ENCODE measurements at regions not wholly inside any gene's neighbourhood (a gene's known extent, or its start where the extent isn't known, plus 50 kb on each side); places are given as distances from the start of the nearest gene placed in this dataset.

DNA sequence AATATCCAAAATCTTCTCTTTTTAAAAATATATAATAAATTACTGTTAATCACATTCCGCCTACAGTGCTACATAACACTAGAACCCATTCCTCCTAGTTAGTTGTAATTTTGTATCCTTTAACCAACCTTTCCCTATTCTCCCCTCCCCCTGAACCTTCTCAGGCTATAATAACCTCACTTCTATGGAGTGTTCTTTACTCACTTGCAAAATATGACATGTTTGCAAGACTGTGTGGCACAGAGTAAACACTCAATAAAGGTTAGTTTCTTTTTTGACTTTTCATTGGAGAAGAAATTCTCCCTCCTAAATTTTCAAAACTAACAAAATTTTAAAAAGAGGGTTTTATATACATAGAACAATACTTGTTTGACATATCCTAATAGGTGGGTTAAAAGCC, 147.0 kb downstream of the FOXA2 start:
- no peak for DNase-seq (ENCODE audit: low read depth)

DNA sequence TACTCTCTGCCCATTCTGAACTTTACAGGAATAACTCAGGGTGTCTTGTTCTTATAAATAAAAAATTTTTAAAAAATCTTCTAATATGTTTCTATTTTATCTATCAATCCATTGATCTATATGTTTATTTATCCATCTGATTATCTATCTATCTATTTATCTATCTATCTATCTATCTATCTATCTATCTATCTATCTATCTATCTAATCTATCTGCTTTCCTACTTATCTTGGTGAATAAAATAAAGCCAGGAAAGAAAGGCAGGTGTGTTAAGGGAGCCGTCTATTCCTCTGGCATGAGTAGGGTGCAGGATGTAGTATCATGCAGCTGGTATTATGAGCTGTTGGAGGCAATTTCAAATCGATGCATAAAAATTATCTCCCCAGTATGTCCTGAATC, 153.0 kb downstream of the FOXA2 start:
- DNase-seq (ENCODE audit: low read depth), result no peak

DNA sequence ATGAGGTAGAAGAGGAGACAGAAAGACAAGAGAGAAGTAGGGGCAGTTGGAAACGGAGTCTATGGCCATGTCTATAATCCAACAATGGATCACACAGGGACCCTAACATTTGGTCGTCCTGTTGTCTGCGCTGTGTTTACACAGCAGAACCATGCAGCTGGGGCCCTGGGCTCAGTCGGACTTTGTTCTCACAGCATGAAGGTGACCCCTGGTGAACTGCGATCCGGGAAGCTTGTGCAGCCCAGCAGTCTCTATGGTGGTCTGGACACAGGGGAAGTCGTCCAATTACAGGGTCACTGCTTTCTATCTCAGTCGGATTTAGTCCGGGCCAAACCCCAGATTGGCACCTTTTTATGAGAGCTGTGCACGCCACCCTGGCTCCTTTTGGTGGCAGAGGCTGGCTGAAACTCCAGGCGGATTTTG, 153.6 kb downstream of the FOXA2 start:
- no peak for DNase-seq (ENCODE audit: low read depth)

DNA sequence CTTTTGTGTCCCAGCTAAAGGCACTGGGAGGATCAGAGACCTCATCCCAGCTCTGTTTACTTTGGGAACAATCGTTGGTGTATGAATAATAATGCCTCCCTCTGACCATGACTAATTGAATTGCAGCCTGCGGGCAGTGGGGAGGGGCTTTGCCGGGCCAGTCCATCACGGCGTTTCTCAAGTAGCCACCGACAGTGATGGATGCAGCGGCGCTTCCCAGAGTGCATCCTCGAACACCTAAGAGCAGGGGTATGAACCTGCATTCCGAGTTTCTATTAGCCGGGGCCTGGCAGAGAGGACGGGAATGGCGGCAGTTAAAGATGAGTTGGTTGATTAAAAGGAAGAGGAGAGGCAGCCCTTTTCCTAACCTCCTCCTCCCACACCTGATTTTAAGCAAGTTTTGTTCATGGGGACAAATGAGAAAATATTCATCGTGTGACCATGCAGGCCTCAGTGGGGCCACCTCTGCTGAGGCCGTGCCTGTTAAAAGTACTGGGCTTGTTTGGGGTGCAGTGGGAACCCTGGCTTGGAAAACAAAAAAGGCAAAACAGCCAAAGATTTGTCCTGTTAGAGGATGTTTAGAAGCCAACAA, 154.1 kb downstream of the FOXA2 start:
- no peak for DNase-seq (ENCODE audit: low read depth)

DNA sequence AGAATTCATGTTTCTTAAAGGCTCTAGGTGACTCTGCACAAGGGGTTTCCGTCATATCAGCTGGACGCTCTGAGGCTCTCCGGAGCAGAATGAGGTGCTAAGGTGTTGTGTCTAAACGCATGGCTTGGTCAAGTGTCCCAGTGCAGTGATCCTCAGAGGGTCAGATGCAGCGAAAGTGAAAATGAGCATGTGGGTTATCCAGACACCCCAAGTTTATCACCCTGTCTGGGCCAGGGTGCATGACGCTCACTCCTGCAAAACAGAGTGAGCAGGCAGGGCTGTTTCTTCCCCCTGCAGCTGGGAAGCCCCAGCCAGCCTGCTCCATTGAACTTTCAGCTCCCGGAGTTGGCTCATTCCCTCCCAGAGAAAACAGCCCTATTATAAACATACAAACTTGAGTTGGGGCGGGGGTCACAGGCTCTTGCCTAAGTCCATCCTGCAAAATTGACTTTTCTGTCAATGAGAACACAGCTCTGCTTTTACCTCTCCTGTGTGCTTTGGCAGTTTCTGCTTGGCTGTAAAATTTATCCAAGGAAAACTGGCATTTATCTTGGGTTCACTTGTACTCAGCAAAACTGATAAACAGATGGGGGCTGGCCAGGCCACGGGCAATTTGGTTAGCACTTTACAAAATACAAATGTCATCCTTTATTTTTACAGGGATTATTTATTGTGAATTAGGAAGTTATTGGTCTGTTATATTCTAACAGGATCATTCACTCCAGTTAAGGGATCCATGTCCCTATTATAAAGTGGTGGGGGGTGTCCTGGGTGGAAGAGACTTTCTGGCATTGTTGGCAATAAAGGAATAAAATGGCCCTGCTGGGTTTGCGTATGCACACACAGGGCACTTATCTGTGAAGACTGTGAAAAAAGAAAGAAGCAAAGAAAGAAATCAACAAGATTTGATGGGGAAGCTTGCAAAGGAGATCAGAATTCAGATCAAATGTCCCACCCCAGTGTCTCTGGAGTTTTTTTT, 154.9 kb downstream of the FOXA2 start:
- no peak for DNase-seq (ENCODE audit: low read depth)

DNA sequence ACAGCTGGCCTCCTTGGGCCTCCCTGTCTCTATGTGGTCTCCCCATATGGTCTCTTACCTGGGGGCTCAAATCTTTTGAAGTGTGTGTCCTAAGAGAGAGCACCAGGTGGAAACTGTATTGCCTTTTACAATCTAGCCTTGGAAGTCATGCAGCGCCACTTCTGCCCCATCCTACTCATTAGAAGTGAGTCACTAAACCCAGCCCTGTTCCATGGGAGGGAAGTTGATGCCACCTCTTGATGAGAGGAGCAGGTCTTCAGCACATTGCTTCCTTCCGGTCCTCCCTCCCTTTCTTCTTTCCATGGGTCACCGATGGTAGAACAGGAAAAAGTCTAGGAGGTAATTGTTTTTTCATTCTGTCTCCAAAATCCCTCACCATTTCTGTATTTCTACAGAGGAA, 156.3 kb downstream of the FOXA2 start:
- DNase-seq (ENCODE audit: low read depth), result no peak

DNA sequence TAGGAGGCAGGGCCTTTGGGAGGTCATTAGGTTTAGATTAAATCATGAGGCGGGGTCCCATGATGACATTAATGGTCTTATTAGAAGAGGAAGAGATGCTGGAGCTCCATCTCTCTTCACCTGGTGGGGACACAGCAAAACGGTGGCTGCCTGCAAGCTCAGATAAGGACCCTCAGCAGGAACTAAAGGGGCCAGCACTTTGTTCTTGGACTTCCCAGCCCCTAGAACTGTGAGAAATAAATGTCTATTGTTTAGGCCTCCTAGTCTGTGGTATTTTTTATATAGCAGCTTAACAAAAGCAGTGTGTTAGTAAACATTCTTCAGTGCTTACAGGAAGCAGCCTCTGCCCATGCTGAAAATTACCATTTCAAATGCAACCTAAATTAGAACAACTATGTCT, 157.6 kb downstream of the FOXA2 start:
- DNase-seq (ENCODE audit: low read depth), result no peak

DNA sequence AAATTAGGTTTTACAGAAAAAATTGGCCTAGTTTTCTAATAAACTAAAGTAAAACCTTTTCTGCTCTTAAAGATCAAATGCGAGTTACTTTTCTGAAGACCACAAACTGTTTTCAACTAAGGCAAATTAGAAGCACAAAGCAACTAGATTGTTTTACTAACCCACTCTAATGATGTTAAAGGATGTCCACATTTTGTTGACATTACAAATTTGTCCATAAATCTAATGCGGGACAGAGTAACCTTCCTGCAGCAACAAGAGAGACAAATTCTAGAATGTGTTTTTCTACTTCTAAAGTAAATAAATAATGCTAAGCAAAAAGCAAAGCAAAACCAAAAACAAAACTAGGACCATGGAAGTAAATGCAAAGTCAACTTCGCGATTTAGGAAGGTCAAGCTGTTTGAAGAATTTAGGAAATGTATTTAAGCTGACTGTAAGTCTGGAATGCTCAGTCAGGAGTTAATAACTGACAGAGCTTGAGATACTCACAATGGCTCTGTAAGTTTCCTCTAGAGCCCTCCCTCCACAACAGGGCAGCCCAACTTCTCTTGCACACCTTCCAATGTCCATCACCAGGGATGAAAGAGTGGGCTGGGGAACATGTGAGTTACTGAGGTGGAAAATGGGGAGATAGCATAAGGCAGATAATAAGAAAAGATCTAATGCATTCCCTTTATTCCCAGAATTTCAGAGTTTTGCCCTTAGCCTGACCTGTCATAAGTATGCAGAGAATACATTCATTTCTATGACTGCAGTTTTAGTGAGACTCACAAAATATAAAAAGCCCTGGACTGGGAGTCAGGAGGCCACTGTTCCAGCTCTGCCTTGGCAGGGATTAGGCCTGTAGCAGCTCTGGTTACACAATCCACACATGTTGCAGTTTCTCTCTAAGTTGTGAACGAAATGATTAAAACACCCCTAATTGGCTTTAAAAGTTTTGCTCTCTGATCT, 158.8 kb downstream of the FOXA2 start:
- DNase-seq (ENCODE audit: low read depth), result no peak

DNA sequence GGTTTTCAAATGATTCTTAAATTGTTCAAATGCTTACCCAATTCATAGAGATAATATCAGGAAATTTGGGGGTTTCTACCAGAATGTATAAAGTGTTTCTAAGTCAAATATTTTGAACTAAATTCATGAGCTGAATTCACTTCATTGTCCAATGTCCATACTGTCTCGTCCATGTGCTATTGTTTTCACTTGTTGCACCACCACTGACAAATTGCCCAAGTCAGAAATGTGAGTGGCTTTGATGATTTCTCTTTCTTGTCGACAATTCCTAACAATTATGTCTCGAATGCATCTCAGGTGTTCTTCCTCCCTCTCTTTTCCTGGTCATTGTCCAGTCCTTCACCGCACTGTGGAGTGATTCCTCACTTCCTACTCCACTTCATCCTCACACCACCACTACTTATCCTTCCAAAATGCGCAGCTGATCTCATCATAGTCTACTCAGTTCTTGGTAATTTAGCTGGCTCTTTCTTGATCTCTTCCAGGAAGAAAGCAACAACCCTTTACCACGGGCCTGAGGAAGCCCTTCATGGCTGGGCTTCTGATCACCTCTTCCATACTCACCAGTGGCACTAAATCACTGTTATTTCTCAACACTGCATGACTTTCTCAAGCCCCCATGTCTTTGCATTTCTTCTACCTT, 161.1 kb downstream of the FOXA2 start:
- DNase-seq (ENCODE audit: low read depth), result no peak

DNA sequence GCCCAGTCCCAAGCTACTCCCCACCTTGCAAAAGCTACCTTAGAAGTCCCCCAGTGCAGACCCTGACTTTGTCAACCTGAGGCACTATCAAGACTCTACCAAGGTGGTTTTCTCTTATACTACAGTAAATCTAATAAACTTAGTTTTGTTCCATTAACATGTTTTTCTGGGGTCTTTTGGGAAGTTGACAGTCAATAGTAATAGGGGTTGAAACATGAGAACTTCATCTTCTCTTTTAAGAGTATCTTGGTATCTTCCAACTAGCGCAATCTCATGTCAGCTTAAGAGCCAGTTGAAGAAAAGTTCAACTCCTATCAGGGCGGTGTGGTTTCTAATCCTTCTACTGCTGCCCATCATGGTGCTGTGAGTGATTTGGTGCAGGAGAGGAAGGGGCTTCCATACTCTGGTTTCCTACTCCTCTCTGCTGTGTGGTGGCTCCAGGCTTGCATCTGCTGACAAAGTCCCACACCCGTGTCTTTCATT, 164.2 kb downstream of the FOXA2 start:
- no peak for DNase-seq (ENCODE audit: low read depth)

DNA sequence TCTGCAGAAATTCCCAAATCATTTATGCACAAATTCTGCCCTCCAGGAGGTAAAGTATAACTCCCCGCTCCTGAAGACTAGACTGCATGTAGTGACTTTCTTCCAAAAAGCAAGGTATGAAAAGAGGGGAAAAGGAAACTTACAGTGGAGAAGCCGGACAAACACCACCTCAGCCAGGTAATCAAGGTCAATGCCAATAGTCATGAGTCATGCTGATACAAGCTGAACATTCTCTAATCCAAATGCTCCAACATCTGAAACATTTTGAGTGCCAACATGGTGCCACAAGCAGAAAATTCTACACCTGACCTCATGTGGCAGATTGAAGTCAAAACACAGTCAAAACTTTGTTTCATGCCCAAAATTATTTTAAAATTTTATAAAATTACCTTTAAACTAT, 165.6 kb downstream of the FOXA2 start:
- no peak for DNase-seq (ENCODE audit: low read depth)

DNA sequence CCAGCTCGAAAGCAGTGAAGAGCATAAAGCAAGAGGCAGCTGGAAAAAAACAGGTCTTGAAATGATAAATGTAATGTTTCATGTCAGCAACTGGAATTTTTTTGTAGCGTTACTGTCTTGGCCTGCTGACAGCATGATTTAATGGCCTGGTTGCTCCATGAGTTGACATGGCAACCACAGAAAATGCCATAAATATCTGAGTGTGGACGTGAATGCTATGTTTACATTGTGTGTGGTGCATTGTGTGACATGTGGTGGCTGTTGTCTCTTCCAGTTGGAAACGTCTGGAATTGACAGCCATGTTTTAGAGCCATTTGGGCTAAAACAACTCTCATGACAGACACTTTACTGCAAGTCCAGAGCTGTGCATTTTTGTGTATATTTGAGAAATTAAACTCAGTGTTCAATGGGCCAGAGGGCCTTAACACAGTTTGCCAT, 170.0 kb downstream of the FOXA2 start:
- DNase-seq (ENCODE audit: low read depth), result peak; percentile 43

DNA sequence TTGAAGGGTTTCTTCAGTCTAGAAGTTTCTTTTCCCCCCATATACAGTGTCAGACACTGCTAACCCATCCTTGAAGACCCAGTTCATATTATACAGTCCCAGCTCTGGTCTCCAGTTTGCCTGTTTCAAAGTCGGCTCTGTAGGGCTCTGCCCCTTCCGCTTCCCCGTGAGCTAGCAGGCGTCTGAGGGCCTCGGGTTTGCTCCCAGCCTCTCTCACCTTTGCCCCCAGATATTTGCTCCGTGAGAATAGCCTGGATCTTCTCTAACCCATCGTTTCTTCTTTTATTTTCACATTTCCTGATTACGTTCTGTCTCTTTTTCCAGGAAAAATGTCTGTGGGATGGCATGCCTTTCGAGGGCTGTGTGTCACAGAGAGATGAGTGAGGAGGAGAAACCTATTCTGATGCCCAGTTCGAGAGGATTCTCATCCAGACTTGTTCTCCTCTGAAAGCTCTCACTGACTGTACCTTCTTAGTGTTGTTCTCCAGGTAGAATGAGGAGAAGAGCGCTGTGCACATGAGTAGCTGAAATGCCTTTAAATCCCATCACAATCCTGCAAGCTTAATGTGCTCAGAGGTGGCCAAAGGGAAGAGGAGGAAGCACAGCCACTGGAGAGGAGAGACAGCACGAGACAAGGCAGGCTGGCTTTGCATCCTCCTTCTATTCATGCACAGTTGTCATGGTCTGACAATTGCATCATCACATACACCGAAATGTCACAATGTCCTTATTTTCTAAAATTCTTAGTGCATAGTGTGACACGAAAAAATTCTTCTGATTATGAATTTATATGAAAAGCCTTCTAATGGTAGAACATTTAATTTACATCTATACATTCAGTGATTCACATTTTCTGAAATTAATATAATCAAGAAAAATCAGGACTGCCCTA, 171.1 kb downstream of the FOXA2 start:
- DNase-seq (ENCODE audit: low read depth), result no peak

DNA sequence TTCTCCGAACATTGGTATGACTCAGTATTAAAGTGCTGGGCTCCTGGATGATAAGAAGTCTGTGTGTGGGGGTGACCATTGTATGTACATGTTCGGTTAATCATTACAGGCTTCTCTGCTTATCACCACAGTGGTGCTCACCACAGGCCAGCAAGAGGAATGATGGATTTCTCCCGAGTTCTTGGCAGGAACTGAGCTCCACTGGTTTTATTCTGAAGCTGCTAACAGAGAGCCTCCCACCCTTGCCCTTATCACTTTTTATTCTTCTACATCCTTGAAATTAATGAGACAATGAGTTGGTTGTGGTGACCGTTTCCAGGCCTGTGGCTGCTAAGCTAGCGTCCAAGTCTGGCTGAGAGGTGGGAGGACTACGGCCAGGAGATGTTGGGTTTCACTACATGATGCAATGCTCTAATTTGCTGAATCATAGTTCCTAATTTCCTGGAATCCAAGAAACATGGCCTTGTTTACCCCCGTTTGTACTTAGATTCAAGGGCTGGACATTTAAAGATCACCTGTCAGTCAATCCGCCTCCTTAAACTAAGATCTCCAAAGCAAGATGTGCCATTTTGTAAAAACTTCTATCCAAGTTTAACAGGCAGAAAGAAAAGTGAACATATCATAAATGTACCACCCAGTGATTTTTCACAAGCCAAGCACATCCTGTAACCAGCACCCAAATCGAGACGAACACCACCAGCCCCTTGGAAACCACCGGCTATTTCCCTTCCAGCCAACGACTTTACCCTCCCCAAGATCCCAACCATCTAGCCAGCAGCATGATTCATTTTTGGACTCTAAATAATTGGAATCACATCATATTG, 172.5 kb downstream of the FOXA2 start:
- DNase-seq (ENCODE audit: low read depth), result no peak

DNA sequence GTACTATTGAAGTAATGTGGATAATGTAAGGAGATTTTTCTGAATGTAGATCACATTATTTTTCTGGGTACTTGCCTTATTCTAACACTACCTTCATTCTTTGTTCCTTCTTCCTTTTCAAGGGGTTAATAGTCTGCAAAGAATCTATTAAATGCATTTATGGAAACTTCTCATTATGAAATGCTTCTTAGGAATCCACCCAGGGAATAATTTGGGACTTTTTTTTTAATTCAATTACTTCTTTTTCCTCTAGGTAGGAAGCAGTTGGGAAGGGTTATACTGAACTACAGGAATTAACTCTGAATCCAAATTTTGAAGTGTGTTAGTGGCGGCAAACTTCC, 173.1 kb downstream of the FOXA2 start:
- no peak for DNase-seq (ENCODE audit: low read depth)

DNA sequence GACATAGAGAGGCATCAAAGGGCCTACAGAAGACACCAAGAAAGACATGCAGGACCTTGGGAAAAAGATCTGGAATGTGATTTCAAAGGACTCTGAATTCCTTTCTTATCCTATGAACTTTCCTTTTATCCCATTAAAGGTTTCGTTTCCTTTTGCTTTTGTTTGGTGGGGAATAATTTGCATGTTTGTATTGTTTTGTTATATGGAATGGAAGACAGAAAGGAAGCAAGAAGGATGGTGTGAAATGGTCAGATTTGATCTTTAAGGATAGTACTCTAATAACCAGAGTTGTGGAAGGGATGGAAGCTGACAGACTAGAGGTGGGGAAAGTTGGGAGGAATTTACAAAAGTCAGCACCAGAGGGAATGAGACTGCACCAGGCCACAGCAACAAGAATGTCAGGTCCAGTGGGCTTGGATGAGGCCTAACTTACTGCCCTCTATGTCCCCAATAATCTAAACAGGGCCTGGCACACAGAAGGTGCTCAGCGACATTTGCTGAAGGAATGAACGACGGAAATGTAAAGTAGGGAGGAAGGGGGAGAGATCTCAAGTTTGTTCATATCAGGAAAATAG, 173.7 kb downstream of the FOXA2 start:
- no peak for DNase-seq (ENCODE audit: low read depth)

DNA sequence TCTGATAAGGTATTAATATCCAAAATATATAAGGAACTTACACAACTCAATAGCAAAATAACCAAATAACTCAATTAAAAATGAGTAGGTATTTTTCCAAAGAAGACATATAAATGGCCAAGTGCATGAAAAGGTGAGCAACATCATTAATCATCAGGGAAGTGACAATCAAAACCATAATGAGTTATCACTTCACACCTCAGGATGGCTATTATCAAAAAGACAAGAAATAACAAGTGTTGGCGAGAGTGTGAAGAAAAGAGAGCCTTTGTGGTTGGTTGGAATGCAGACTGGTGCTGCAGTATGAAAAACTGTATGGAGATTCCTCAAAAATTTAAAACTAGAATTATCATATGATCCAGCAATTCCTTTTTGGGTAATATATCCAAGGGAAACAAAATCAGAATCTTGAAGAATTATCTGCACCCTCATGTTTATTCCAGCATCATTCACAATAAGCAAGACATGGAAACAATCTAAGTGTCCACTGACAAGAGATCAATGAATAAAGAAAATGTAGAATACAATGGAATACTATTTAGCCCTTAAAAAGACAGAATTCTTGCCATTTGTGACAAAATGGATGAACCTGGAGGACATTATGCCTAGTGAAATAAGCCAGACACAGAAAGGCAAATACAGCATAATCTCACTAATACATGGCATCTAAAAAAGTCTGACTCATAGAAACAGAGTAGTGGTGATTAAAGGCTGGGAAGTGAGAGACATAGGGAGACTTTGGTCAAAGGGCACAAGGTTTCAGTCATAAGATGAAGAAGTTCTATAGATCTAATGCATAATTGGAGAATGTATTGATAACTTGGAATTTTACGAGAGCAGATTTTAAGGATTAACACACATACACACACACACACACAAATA, 175.6 kb downstream of the FOXA2 start:
- DNase-seq (ENCODE audit: low read depth), result no peak
